ENCODE measurements at regions not wholly inside any gene's neighbourhood (a gene's known extent, or its start where the extent isn't known, plus 50 kb on each side); places are given as distances from the start of the nearest gene placed in this dataset.

DNA sequence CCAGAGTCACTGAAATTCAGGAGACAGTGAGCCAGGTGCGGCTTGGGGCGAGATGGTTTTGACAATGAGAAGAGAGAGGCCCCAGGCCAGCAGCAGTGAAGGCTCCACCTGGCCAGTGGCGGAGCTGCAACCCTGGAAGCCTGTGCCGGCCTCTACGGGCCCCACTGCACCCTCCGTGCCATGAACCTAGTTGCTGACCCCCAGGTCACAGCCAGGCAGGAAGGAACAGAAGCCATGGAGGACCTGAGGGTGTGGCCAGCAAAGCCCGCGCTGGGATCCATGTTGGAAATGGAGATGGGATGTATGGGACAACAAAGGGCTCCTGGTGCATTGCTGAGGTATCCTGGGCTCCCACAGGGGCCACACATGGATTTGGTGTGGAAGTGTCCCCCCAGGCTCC is 1528.5 kb downstream of the BRD1 start:
- TF ChIP-seq PATZ1 (CRISPR knock-in tag; IDR thresholded peaks at IDR 0.05; ENCODE audit: borderline replicate concordance) (no peak), CSRNP3 (CRISPR knock-in tag; IDR thresholded peaks at IDR 0.05) (no peak), CREB5 (CRISPR knock-in tag; IDR thresholded peaks at IDR 0.05; ENCODE audit: low read depth) (no peak), PPARA (CRISPR knock-in tag; IDR thresholded peaks at IDR 0.05; ENCODE audit: borderline replicate concordance) (no peak), TCF4 (CRISPR knock-in tag; IDR thresholded peaks at IDR 0.05; ENCODE audit: borderline replicate concordance) (no peak), OSR1 (CRISPR knock-in tag; IDR thresholded peaks at IDR 0.05) (no peak), ARNTL (CRISPR knock-in tag; IDR thresholded peaks at IDR 0.05; ENCODE audit: borderline replicate concordance, low read depth) (no peak)

All from SK-N-SH treated with all-trans-retinoic acid at 6 μM for 48 hours (cell line).